ENCODE measurements at regions not wholly inside any gene's neighbourhood (a gene's known extent, or its start where the extent isn't known, plus 50 kb on each side); places are given as distances from the start of the nearest gene placed in this dataset.
"Not testable (repeated sequence)": the region's sequence is repeated elsewhere in the genome, so short reads cannot be mapped to it uniquely, and the experiment has no call there.

DNA sequence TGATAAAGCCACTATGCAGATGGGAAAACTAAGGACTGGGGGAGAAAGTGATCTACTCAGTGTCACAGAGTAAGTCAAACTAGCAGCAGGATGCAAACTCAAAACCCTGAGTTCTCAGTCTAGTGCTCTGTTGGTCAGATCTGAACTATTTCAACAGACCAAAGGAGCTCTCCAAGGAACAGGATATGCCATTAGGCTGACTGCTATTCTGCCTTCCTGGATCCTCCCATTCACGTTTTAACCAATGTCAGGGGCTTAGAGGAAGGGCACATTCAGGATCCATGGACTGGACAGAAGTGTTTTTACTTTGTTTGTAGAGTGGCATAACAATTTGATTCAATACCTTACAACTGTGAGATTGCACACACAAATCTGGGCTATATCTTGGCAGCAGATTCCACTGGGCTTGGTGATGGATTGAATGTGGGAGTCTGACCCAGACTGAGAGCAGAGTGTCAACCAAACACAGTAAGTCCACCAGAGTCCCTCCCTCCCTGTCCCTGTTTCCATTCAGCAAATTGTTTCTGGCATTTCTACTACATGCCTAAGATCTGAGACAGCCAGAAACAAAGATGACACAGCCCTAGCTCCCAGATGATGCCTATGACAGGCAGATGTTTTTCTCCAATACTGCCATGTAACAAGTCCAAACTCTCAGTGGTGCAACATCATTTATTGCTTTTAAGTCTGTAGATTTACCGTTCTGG is 337.8 kb upstream of the CDH5 start:
- no peak for DNase-seq

DNA sequence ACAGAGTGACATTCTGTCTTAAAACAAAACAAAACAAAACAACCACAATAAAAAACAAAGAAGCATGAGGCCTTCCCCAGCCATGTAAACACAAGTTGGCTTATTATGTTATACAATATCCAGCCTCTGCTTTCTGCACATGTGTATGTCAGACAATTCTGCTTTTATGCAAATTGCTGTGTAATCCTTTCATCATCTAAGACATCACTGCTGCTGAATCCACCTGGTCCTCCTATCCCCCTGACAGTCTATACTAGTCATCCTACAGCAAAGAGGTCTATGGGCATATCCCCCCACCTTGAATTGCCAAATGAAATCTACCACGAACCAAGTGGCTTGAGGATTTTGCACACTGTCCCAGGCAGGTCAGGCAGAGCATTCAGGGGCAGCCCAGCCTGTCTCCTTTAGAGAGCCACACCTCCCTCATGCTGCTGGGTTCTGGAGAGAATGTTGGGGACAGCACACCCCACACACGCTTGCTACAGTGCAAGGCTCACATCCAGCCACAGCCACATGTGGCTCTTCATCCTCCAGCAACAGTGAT is 339.6 kb upstream of the CDH5 start:
- DNase-seq = no peak

DNA sequence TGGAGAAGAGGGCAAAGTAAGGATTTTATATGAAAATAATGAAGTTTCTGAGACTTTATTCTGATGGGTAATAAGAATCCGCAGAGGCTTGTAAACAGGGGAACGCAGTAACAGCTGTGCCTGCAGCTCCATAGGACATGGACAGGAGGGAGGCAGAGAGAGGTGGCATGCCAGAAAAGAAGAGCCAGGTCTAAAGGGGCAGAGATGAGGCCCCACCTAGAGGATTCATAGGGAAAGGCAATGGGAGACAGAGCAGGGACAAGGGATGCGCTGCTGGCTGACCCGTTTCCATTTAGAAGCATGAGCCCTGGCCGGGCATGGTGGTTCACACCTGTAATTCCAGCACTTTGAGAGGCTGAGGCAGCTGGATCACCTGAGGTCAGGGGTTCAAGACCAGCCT is 340.3 kb upstream of the CDH5 start:
- no peak for DNase-seq

DNA sequence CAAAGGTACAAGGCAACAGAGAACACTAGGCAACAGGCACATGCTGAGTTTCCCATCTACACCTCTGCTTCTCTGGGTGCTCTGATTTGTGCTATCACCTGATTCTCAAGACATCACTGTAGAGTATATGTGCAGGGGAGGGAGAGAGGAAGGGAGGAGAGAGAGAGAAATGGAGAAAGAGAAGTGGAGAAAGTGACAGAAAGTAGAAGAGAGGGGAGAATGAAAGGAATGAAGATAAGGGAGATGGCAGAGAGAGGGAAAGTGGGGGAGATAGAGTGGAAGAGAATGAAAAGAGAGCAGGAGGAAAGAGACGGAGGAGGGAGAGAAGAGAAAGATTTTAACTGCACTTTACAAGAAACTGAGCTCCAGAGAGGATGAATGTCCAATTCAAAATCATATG is 340.7 kb upstream of the CDH5 start:
- no peak for DNase-seq

DNA sequence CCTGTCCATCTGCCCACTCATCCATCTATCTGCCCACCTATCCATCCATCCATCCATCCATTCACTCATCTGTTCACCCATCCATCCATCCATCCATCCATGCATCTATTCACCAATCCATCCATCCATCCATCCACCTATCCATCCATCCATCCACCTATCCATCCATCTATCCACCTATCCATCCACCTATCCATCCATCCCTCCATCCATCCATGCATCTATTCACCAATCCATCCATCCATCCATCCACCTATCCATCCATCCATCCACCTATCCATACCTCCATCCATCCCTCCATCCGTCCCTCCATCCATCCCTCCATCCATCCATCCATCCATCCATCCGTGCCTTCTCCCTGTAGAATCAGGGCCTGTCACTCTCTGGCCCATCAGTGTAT is 341.9 kb upstream of the CDH5 start:
- not testable (repeated sequence) for DNase-seq

DNA sequence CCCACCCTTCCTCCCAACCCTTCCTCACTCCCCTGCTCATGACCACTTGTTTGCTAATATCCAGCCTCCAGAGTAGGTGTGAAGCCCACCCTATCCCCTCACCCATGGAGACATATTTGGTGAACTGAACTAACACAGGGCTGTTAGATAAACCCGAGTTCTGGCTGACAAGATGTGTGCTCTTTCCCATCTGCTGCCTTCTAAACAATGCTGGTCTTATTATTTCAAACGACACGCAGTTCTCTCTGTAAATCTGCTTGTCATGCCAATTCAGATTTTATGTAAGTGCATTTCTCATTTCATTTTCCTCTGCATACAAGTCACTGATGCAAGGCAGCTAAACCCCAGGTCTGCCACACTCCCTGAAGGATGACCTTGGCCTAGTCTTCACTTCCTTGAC is 343.0 kb upstream of the CDH5 start:
- peak in 1 of 56 donors; percentile 4 for DNase-seq

DNA sequence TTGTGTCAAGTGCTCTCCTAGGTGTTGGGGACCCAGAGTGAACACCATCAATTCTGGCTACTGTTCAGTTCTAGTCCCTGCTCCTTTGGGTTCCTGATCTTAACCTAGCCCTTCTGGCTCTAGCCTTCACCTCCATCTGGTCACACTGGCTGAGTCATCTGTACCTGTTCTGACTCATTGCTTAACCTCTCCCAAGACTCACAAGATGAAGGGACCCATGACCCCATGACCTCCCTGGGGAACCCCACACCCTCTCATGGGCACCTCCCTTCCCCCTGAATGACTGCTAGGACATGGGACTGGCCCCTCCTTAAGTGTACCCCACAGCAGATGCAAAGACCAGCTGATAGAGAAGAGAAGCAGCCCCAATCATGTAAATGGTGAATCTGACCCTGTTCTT is 345.8 kb upstream of the CDH5 start:
- DNase-seq = no peak

DNA sequence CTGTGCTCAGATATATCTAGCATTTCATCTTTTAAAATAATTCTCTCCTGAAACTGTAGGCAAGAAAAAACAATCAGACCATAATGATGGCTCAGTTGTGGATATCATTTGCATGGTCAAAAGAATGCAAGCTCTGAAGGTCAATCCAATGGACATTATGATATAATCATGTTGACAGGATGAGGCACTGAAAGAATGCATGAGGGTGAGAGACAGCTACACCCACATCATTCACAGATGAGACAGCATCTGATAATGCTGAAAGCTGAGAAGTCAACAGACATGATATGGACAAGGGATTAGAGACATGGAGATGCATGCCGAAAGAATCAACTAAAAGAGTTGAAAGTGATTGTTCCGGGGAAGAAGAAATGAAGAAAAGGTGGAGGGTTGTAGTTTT is 346.4 kb upstream of the CDH5 start:
- DNase-seq = no peak

DNA sequence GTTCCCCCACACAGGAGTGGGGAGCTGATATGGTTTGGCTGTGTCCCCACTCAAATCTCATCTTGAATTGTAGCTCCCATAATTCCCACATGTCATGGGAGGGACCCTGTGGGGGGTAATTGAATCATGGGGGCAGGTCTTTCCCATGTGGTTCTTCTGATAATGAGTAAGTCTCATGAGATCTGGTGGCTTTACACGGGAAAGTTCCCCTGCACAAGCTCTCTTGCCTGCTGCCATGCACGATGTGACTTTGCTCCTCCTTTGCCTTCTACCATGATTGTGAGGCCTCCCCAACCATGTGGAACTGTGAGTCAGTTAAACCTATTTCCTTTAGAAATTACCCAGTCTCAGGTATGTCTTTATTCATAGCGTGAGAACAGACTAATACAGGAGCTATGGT is 347.0 kb upstream of the CDH5 start:
- not testable (repeated sequence) for DNase-seq

DNA sequence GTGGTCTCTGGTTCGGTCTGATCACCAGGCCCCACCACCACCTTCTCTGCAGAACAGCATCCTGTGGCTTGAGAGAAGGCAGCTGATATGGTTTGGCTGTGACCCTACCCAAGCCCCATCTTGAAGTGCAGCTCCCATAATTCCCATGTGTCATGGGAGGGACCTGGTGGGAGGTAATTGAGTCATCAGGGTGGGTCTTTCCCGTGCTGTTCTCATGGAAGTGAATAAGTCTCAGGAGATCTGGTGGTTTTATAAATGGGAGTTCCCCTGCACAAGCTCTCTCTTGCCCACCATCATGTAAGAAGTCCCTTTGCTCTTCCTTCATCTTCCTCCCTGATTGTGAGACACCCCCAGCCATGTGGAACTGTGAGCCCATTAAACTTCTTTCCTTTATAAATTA is 352.3 kb upstream of the CDH5 start:
- no peak for DNase-seq

DNA sequence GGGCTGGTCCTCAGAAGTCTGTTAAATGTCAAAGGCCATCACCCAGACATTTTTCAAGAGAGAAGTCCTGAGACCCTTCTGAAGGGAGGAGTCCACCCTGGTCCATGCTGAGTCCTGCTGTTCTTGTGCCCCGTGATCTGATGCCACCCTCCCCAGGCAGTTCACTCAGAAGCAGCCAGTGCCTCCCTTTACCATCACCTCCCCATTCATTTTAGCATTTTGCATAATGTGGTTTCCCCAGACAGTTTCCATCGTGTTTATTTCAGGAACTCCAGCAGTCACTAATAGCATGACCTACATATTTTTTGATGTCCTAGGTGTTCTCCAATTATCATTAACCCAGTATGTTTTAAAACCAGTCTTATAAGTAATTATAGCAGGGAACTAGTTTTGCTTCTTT is 353.0 kb upstream of the CDH5 start:
- DNase-seq = no peak

DNA sequence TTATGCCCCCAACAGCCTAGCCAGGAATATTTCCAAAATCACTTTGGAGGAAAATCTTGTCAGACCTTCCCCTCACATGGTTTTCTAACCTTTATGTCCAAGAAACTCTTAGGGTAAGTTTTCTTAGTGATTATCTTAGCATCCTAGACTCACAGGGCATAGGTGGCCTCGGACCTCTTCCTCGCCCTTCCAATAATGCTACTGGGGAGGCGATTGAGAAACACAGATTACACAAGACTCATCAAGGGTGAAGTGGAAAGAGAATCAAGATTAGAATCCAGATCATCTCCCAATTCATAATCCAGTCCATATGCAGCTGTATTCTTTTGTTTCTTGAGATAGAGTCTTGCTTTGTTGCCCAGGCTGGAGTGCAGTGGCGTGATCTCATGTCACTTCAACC is 358.4 kb upstream of the CDH5 start:
- no peak for DNase-seq

DNA sequence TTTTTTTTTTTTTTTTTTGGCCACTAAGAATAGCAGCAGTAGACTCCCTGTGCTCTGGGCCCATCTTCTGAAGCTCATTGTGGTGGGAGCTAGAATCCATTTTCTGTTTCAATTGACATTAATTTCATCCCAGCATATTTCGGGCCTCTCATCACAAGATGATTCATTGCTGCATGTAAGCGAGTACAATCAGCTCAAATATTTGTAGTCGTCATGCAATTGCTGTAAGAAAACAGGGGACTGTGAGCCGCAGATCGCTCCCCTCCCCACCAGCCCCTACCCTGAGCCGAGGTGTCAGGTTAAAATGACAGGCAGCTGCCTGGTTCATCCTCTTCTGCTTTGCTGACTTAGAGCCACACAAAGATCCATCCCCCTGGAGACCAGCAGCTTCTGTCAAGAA is 358.8 kb upstream of the CDH5 start:
- DNase-seq = no peak

DNA sequence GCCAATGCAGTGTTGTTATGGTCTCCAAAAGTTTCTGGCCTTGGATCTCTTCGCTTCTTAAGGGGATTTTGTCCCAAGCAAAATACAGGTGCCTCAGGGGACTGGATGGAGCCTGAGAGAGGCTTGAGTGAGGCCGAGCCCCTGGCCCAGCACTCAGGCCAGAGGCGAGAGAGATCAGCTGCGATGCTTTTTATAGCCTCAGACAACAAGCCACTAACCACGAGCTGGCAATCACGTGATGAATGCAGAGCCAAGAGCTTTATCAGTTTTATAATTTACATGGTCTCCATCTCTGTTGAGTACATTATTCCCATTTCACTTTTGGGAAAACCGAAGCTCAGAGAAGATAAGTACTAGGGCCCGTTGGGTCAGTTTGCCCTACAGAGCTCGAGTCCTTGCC is 360.0 kb upstream of the CDH5 start:
- no peak for DNase-seq

DNA sequence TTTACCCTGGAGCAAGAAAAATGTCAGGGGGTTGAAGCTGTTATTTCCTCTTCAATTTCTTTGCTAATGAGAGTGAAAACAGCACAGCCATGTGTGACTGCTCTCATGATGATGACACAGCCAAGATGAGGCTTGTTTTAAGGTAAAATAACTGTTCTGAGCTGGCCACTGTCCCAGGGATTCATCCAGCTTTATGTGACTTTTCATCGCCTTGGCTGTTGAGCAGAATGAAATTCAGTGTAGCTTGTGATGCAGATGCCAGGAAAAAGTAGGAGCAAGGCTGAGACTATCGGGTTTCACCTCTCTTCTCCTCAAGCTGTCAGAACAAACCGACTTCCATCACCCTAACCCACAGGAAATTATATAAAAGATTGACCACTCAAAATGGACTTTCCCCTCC is 361.8 kb upstream of the CDH5 start:
- DNase-seq = no peak

DNA sequence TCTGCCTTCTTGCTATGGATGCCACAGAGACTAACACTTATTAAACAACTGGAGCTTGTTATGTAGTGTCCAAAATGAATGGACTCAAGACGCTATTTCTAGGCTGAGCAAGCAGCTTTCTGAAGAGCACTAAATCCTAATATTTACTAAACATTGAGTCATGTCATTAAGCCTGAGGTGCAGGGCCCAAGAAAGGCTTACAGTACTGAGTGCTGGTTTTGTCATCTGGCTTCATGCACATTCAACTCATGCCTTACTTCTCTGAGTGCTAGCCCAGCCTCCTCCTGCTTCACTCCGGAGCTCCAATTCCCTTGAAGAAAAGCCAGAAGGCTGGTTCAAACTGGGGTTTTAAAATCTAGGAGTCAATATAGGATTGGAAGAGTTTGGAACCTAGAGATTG is 363.3 kb upstream of the CDH5 start:
- no peak for DNase-seq

DNA sequence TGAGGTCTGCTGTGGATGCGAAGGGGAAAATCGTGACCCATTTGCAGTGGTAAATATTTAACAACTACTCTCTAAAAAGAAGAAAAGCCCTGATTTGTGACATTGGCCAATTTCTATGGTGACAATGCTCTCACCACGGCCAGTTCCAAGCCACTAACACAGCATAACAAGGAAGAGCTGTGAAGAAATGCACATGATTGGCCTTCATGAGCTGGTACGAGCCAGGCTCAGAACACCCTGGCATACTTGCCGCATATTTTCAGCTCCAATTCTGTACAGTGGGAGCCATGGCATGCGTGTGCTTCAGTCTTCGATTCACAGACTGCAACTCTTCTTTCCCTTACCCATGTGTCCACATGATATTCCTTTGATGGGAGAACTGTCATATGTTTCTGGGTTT is 363.9 kb upstream of the CDH5 start:
- DNase-seq = no peak

DNA sequence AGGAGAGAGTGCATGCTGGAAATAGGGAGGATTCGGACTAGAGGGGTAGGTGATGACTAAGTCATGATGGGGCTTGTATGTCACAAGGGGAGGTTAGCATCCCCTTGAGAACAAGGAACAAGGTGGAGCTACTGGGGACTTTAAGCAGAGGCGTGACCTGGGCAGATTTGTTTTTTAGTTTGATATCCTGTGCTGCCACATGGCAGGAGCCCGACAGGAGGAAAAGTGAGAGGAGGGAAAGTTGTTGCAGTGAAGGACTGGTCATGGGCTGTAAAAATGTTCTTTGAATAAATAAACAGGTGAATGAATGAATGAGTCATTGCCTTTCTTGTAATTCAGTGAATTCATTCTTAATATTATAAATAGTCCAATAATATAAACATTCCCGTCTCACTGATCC is 365.1 kb upstream of the CDH5 start:
- no peak for DNase-seq

DNA sequence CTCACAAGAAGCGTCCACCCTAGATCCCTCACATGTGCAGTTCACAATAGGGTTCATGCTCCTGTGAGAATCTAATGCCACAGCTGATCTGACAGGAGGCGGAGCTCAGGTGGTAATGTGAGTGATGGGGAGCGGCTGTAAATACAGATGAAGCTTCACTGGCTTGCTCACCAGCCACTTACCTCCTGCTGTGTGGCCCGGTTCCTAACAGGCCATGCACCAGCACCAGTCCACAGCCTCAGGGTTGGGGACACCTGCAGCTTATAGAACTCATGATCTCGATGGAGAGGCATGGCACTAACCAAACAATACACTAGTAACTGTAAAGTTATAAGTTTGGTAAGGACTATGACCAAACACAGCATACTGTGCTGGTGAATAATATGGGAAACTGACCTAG is 368.0 kb upstream of the CDH5 start:
- DNase-seq = no peak

DNA sequence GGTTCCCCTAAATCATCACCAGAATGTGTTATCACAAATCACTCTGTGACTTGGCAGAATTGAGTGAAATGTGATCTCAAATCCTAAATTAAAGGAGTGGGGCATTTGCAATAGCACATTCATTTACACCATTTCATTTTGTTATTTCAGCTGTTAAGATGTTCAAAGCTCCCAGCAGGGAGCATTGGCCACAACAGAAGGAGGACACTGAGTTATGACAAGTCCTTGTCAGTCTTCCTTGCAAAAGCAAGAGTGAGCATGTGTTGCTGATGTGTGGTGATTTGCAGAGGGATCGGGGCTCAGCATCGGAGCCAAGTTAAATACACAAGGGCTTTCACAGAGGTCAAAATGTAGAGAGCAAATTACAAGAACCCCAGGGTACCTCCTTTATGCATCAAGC is 372.2 kb upstream of the CDH5 start:
- DNase-seq = no peak

DNA sequence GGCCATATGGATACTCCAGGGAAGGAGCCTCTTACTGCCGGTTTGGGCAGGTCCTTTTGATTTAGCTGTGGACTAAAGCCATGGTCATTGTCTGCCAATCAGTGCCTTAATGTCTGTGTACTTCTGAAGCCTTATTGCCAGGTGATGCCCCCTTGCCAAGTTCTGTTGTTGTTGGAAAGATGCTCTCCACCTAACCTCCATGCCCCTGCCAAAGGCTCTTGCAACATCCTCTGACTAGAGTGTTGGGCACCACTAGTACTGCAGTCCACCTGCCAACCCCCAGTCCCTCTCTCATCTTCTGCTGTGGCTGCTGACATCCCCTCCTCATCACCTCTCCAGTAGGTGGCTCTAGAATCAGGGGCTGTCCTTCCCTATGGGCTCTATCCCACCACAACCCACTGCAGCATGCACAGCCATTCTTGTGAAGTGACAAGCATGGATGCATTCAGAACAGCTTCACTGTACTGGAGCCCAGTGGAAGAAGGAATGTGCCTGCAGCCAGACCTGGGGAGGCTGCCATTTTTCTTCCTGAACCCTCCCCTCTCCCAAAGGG is 375.3 kb upstream of the CDH5 start:
- no peak for DNase-seq

DNA sequence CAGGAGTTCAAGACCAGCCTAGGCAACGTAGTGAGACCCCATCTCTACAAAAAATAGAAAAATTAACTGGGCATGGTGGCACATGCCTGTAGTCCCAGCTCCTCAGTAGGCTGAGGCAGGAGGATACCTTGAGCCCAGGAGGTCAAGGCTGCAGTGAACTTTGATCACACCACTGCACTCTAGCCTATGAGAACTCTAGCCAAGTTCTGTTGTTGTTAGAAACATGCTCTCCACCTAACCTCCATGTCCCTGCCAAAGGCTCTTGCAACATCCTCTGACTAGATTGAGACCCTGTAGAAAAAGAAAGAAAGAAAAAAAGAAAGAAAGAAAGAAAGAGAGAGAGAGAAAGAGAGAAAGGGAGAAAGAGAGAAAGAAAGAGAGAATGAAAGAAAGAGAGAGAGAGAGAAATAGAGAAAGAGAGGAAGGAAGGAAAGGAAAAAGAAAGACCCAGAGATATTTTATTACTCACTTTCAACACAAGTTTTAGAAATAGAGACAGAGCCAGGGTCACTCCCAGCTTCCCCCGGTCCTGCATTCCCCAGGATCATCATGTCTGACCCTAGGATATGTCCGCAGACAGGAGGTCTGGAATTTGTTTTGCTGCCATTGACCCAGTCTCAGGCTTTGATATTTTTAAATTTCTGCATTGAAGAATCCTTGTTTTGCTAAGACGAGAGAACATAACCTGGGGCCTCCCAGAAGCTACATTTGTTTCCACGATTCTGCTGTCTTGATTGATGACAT is 376.5 kb upstream of the CDH5 start:
- DNase-seq = no peak
